Naive B cell (primary cell): ENCODE measurements at regions not wholly inside any gene's neighbourhood (a gene's known extent, or its start where the extent isn't known, plus 50 kb on each side); places are given as distances from the start of the nearest gene placed in this dataset.
"Not testable (repeated sequence)": the region's sequence is repeated elsewhere in the genome, so short reads cannot be mapped to it uniquely, and the experiment has no call there.

Experiments used
- ATAC-seq, 2 donors: fragments of 150-1000 bp; cut with Tn5 transposase; 2 replicates each; pipeline ENCODE4 v1.10.0; 2021; ENCODE audit warnings: low read depth in 2 of 2, mild to moderate bottlenecking in 2 of 2, moderate library complexity in 2 of 2
- DNase-seq: peaks from one replicate; pipeline ENCODE4 v3.0.0; 2022
- H3K27ac Mint-ChIP-seq, 6 donors: one replicate each; pipeline ENCODE4 v1.8.0; 2020 to 2022; ENCODE audit warnings: mild to moderate bottlenecking in 6 of 6, mixed read lengths in 6 of 6, moderate library complexity in 5 of 6, inconsistent platforms in 2 of 6
- H3K27me3 Mint-ChIP-seq, 3 donors: one replicate each; pipeline ENCODE4 v1.8.0; 2021 to 2022; ENCODE audit warnings: mixed read lengths in 3 of 3, mild to moderate bottlenecking in 1 of 3
- H3K36me3 Mint-ChIP-seq, 2 donors: one replicate each; pipeline ENCODE4 v1.8.0; 2020 to 2022; ENCODE audit warnings: mixed read lengths in 2 of 2, inconsistent platforms in 1 of 2, mild to moderate bottlenecking in 1 of 2
- H3K4me1 Mint-ChIP-seq, 3 donors: one replicate each; pipeline ENCODE4 v1.8.0; 2020 to 2022; ENCODE audit warnings: mixed read lengths in 3 of 3, inconsistent platforms in 1 of 3, mild to moderate bottlenecking in 1 of 3, moderate library complexity in 1 of 3
- H3K4me3 Mint-ChIP-seq, 8 donors: one replicate each; pipeline ENCODE4 v1.8.0; 2020 to 2022; ENCODE audit warnings: mild to moderate bottlenecking in 8 of 8, mixed read lengths in 8 of 8, moderate library complexity in 8 of 8, inconsistent platforms in 2 of 8
- H3K9me3 Mint-ChIP-seq, 7 donors: one replicate each; pipeline ENCODE4 v1.8.0; 2020 to 2022; ENCODE audit warnings: mixed read lengths in 7 of 7, mild to moderate bottlenecking in 5 of 7, inconsistent platforms in 2 of 7, moderate library complexity in 1 of 7

GRCh38 chr13:80923907-80924306, 583.0 kb upstream of the SPRY2 start:
- Mint-ChIP-seq H3K4me1 (no peaks in the 10 kb centered on the region), H3K9me3 (no peaks in the 10 kb centered on the region), H3K4me3 (no peak overlapping the region), H3K27ac (no peak overlapping the region), H3K27me3 (no peaks in the 10 kb centered on the region), H3K36me3 (no peaks in the 10 kb centered on the region)
- ATAC-seq = no peak
- DNase-seq = no peak

DNA sequence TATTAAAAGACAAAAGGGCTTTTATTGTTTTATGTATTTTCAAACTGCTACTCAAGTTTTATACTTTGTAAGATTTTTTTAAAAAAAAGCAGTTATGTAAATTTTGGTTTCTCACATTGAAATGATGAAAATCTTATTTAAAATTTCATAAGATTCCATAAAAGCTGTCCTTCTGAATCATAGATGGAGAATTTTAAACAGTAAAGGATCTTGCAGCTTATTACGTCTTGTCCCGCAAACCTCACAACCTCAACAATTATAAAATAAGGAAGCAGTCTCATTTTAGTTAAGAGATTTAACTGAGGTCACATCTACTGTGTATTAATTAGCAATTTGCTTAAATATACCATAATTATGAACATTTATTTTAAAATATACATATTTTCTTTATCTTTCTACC, 581.0 kb upstream of the SPRY2 start:
- Mint-ChIP-seq H3K27me3 (no peaks in the 10 kb centered on the region), H3K27ac (no peak overlapping the region), H3K4me3 (no peak overlapping the region), H3K9me3 (no peaks in the 10 kb centered on the region), H3K4me1 (no peaks in the 10 kb centered on the region), H3K36me3 (no peaks in the 10 kb centered on the region)
- ATAC-seq (no peak), DNase-seq (no peak)

DNA sequence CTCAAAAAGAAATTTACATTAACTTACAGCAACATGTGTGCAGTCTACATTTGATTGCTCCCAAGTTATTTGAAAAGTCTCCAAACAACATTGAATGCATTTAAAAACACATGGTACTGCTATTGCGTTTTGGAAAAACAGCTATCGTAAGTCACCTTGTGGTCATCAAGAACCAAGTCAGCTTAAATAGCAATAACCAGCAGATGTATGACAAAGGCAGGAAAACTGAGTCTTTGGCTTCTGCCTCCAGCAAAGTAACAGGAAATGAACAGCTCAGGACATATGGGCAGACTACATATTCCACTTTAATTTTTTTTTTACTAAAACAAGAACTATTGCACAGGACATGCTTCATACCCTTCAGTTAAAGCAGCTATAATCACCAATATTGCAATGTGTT, 580.6 kb upstream of the SPRY2 start:
- H3K36me3 Mint-ChIP-seq = no peaks in the 10 kb centered on the region
- no peaks in the 10 kb centered on the region for H3K4me1 Mint-ChIP-seq
- H3K4me3 Mint-ChIP-seq = no peak overlapping the region
- H3K9me3 Mint-ChIP-seq = no peaks in the 10 kb centered on the region
- no peak for ATAC-seq
- H3K27me3 Mint-ChIP-seq = no peaks in the 10 kb centered on the region
- no peak overlapping the region for H3K27ac Mint-ChIP-seq
- no peak for DNase-seq

DNA sequence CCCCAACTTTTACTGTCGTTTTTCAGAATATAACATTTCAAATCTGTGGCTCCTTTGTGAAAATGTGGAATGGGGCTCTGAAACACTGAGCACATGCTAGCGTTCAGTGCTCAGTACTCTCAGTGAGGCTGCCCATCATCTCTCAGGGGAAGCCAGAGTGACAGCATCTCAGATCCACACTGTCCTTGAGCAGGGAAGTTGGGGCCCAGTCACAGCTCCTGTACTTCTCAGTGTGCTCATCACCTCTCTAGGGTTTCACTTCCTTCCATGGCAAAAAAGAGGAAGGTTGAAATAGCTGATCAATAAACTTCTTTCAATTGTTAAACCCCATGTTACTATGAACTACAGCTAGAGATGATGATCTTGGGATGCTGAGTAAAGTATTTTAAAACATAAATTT, 565.9 kb upstream of the SPRY2 start:
- Mint-ChIP-seq H3K4me1 (no peaks in the 10 kb centered on the region), H3K27ac (no peak overlapping the region), H3K4me3 (no peak overlapping the region), H3K9me3 (peaks cover 0 to 7% (median 5%) of the 10 kb centered on the region in 7 donors), H3K27me3 (no peaks in the 10 kb centered on the region), H3K36me3 (no peaks in the 10 kb centered on the region)
- DNase-seq (no peak), ATAC-seq (peak; percentile 12 to 55)

DNA sequence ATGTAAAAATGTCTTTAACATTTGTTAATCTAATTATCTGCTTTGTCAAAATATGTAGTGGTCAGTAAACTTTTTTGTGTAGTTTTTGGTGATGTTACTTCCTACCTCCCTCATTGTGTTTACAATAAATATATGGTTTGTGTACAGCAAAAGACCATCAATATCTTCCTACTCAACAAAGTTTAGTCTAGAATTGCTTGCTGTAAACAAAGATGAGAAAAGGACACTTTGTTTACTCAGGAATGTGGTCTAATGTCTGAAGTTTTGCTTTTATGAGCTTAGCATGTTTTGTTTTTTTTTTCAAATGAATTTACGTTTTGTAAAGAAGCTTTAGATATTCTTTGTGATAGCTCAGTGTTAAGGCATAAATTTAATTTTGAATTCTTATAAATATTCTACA, 563.5 kb upstream of the SPRY2 start:
- DNase-seq = no peak
- H3K9me3 Mint-ChIP-seq = peaks cover 0 to 3% (median 0%) of the 10 kb centered on the region in 7 donors
- no peak for ATAC-seq
- H3K27ac Mint-ChIP-seq = no peak overlapping the region
- H3K4me1 Mint-ChIP-seq = no peaks in the 10 kb centered on the region
- no peaks in the 10 kb centered on the region for H3K27me3 Mint-ChIP-seq
- no peaks in the 10 kb centered on the region for H3K36me3 Mint-ChIP-seq
- no peak overlapping the region for H3K4me3 Mint-ChIP-seq

DNA sequence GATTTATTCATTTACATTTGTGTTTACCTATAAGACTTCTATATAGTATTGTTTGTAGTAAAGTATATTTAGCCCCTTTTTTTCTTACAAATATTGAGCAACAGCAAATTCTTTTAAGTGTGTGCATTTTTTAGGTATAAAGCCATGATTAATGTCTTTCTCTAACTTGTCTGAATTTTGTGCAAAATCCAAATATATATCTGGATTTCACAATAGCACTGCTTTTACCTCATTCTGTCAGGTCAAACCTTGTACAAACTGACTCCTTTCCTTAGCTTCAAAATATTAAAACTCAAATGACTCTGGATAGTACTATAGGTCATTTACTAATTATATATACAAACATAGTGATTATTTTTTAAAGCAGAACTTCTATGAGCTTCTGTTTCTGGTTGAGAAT, 563.0 kb upstream of the SPRY2 start:
- DNase-seq (no peak), ATAC-seq (no peak)
- Mint-ChIP-seq H3K27ac (no peak overlapping the region), H3K27me3 (no peaks in the 10 kb centered on the region), H3K4me1 (no peaks in the 10 kb centered on the region), H3K9me3 (no peaks in the 10 kb centered on the region), H3K36me3 (no peaks in the 10 kb centered on the region), H3K4me3 (no peak overlapping the region)

- DNase-seq (no peak), ATAC-seq (no peak)
- no peak overlapping the region for H3K4me3 Mint-ChIP-seq
- no peak overlapping the region for H3K27ac Mint-ChIP-seq
- no peaks in the 10 kb centered on the region for H3K9me3 Mint-ChIP-seq
- H3K36me3 Mint-ChIP-seq = no peaks in the 10 kb centered on the region
- H3K4me1 Mint-ChIP-seq = no peaks in the 10 kb centered on the region
- H3K27me3 Mint-ChIP-seq = no peaks in the 10 kb centered on the region
Observed at GRCh38 chr13:80901530-80901929, 560.6 kb upstream of the SPRY2 start.

DNA sequence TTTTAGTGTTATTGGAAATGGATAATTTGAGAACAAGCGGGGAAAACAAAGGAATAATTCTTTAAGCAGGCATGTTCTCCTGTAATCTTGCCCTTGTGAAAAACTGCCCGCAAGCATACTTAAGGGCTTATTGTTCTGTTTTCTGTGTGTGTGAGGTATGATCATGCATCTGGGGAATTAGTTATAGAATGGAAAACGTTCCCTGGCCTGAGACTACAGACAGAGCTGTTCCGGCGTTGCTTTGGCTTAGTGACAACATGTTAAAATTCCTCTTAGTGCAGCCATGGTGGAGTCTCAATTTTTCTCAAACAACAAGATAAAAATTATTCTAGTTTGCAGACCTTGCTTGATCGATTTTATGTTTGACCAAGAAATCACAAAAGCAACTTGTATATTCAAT, 560.2 kb upstream of the SPRY2 start:
- ATAC-seq = no peak
- Mint-ChIP-seq H3K27ac (no peak overlapping the region), H3K36me3 (no peaks in the 10 kb centered on the region)

DNA sequence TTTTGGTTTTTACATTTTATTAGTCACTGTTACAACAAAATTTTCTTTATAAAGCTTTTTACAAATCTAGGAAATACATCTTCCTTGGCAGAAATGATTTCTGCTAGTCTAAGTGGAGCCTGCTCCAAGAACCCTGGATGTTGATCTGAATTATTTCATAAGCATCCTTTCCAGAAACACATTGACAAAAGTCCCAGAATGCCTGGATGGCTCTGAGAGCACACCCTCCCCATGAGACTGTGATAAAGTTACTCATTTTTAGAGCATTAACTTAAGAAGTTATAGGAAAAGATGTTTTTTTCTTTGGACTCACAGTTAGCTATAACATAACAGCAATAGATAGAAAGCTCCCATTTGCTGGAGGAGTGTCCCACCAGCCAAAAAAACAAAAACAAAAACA, 559.6 kb upstream of the SPRY2 start:
- H3K4me1 Mint-ChIP-seq = no peaks in the 10 kb centered on the region
- no peak overlapping the region for H3K27ac Mint-ChIP-seq
- ATAC-seq (no peak), DNase-seq (no peak)
- H3K36me3 Mint-ChIP-seq = no peaks in the 10 kb centered on the region
- H3K9me3 Mint-ChIP-seq = peaks cover 0 to 2% (median 0%) of the 10 kb centered on the region in 7 donors
- no peak overlapping the region for H3K4me3 Mint-ChIP-seq
- H3K27me3 Mint-ChIP-seq = no peaks in the 10 kb centered on the region

More for the DNA sequence above, 560.2 kb upstream of the SPRY2 start:
- no peaks in the 10 kb centered on the region for H3K27me3 Mint-ChIP-seq
- H3K9me3 Mint-ChIP-seq = peaks cover 0 to 2% (median 0%) of the 10 kb centered on the region in 7 donors
- H3K4me3 Mint-ChIP-seq = no peak overlapping the region
- H3K4me1 Mint-ChIP-seq = no peaks in the 10 kb centered on the region
- DNase-seq = no peak

GRCh38 chr13:80897641-80898040, 556.7 kb upstream of the SPRY2 start:
- not testable (repeated sequence) for ATAC-seq, H3K27me3 Mint-ChIP-seq, H3K4me3 Mint-ChIP-seq, H3K36me3 Mint-ChIP-seq, H3K27ac Mint-ChIP-seq, H3K4me1 Mint-ChIP-seq, H3K9me3 Mint-ChIP-seq, DNase-seq

DNA sequence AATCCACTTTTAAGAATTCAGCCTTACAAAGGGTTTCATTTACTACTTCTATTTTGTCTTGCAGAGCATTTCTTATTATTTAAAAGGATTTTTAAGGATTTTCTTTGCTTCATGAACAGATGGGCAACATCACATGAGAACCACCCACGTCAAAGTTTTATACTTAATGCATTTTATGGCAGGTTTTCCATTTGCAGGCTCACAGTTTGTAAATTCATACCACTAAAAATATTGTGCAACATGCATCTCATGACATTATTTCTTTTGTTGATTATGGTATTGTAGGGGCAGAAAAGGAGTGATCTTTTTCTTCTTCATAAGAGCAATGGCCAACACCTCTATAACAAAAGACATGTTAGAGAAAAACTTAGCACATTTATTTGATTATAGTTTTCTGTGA, 554.0 kb upstream of the SPRY2 start:
- no peak for ATAC-seq
- H3K4me3 Mint-ChIP-seq = no peak overlapping the region
- H3K27me3 Mint-ChIP-seq = no peaks in the 10 kb centered on the region
- DNase-seq = no peak
- no peaks in the 10 kb centered on the region for H3K4me1 Mint-ChIP-seq
- H3K36me3 Mint-ChIP-seq = no peaks in the 10 kb centered on the region
- H3K9me3 Mint-ChIP-seq = peaks cover 0 to 2% (median 0%) of the 10 kb centered on the region in 7 donors
- peak overlapping the region in 1 of 6 donors; percentile 66 for H3K27ac Mint-ChIP-seq

DNA sequence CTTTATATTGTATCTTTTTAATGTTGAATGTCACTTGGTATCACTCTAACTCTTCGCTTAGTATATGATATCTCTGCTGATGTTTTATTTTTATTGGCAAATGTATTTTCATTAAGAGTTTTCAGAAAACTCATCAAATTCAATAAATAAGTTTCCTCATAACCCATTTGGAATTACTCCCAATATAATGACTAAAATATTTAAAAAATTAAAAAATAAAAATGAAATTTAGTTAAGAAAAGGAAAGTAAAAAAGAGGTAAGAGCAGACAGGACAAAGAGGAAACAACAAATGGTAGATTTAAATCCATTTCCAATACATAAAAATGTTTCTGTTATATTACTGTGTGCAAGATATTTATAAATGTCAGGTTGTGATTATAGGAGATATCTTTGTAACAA, 548.9 kb upstream of the SPRY2 start:
- no peak for DNase-seq
- no peaks in the 10 kb centered on the region for H3K27me3 Mint-ChIP-seq
- no peaks in the 10 kb centered on the region for H3K36me3 Mint-ChIP-seq
- ATAC-seq = no peak
- H3K4me1 Mint-ChIP-seq = no peaks in the 10 kb centered on the region
- H3K9me3 Mint-ChIP-seq = no peaks in the 10 kb centered on the region
- H3K4me3 Mint-ChIP-seq = no peak overlapping the region
- no peak overlapping the region for H3K27ac Mint-ChIP-seq

GRCh38 chr13:80888390-80888789, 547.5 kb upstream of the SPRY2 start:
- no peak overlapping the region for H3K27ac Mint-ChIP-seq
- no peaks in the 10 kb centered on the region for H3K27me3 Mint-ChIP-seq
- no peaks in the 10 kb centered on the region for H3K4me1 Mint-ChIP-seq
- ATAC-seq (no peak), DNase-seq (no peak)
- no peaks in the 10 kb centered on the region for H3K9me3 Mint-ChIP-seq
- H3K36me3 Mint-ChIP-seq = no peaks in the 10 kb centered on the region
- no peak overlapping the region for H3K4me3 Mint-ChIP-seq

DNA sequence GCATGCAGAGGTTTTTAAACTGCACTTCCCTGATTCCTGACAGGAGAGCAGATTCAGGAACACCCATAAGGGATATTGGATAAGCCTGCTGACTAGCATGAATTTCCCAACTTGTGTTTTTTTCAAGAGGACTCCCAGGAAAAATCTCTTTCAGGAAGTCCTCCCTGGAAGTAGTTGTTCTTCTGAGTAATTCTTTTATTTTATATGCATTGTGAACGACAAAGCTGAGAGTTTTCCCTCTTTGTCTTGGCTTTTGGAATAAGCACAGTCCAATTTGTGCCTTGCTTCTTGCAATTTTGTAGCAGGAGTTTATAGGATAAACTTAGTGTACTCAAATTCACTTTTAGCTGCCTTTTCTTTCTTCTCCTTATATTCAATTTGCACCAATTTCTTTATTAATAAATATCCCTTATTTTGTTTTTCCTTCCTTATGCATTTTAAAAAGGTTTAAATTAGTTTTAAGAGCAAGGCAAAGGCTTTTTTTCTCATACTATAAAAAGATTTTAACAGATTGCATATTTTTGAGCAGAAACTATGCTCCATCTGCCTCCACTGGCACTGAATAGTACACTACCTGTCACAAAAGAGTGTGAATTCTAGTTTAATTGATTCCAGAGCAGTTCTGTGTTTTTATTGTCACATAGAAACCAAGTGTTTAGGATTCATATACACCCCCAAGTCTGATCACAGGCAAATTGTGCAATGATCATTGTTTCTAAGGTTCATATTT, 543.3 kb upstream of the SPRY2 start:
- Mint-ChIP-seq H3K27me3 (no peaks in the 10 kb centered on the region), H3K4me1 (no peaks in the 10 kb centered on the region), H3K36me3 (no peaks in the 10 kb centered on the region), H3K27ac (no peak overlapping the region), H3K4me3 (no peak overlapping the region), H3K9me3 (no peaks in the 10 kb centered on the region)
- DNase-seq (no peak), ATAC-seq (no peak)

GRCh38 chr13:80883545-80883944, 542.6 kb upstream of the SPRY2 start:
- ATAC-seq (no peak), DNase-seq (no peak)
- H3K36me3 Mint-ChIP-seq = no peaks in the 10 kb centered on the region
- H3K27me3 Mint-ChIP-seq = no peaks in the 10 kb centered on the region
- H3K4me3 Mint-ChIP-seq = no peak overlapping the region
- H3K4me1 Mint-ChIP-seq = no peaks in the 10 kb centered on the region
- H3K9me3 Mint-ChIP-seq = no peaks in the 10 kb centered on the region
- no peak overlapping the region for H3K27ac Mint-ChIP-seq
